ENCODE measurements at regions not wholly inside any gene's neighbourhood (a gene's known extent, or its start where the extent isn't known, plus 50 kb on each side); places are given as distances from the start of the nearest gene placed in this dataset.

GRCh38 chr7:136193940-136194339, 216.8 kb upstream of the MTPN start:
- Histone ChIP-seq H4K8ac (ENCODE audit: extremely low read depth, insufficient read depth, low read length) (no peak overlapping the region), H3K4ac (replicated peaks; ENCODE audit: insufficient read length, low read depth, low read length) (no peak overlapping the region), H3K9ac (replicated peaks in 1 of 4; ENCODE audit: extremely low read depth in 1 of 4, low read depth in 3 of 4, low read length in 3 of 4) (no peak overlapping the region), H4K5ac (ENCODE audit: insufficient read length, low read depth, low read length) (no peak overlapping the region), H4K91ac (replicated peaks; ENCODE audit: insufficient read length, low read length) (no peak overlapping the region), H3K9me3 (ENCODE audit: insufficient read depth in 2 of 2, low read depth in 1 of 2, low read length in 1 of 2) (no peaks in the 10 kb centered on the region), H2AFZ (ENCODE audit: low read length) (no peak overlapping the region), H3K18ac (ENCODE audit: extremely low read depth, low read length) (no peak overlapping the region), H3K79me2 (ENCODE audit: control insufficient read depth in 1 of 2, insufficient read depth in 2 of 2, low read length in 2 of 2) (no peaks in the 10 kb centered on the region), H2BK20ac (ENCODE audit: low read length) (no peak overlapping the region), H2BK12ac (ENCODE audit: low read depth, low read length) (no peak overlapping the region), H3K4me1 (replicated peaks in 1 of 4; ENCODE audit: control insufficient read depth in 3 of 4, insufficient read depth in 4 of 4, low read length in 3 of 4) (no peaks in the 10 kb centered on the region), H3K27me3 (replicated peaks in 1 of 4; ENCODE audit: control insufficient read depth in 3 of 4, extremely low read depth in 1 of 4, insufficient read depth in 3 of 4, low read length in 3 of 4) (no peaks in the 10 kb centered on the region), H3K27ac (ENCODE audit: low read depth, low read length) (no peak overlapping the region), H2BK120ac (replicated peaks; ENCODE audit: low read depth, low read length) (no peak overlapping the region), H3K56ac (replicated peaks; ENCODE audit: insufficient read length, low read depth, low read length) (no peak overlapping the region), H3K4me2 (ENCODE audit: insufficient read depth in 1 of 2, low read depth in 2 of 2, low read length in 2 of 2) (no peak overlapping the region), H2AK5ac (ENCODE audit: low read depth, low read length) (no peak overlapping the region), H2BK5ac (ENCODE audit: low read depth, low read length) (no peak overlapping the region), H3K36me3 (ENCODE audit: control insufficient read depth in 2 of 4, insufficient read depth in 4 of 4, low read length in 3 of 4) (no peaks in the 10 kb centered on the region), H4K20me1 (replicated peaks in 1 of 2; ENCODE audit: control insufficient read depth in 1 of 2, insufficient read depth in 2 of 2, low read length in 2 of 2) (no peaks in the 10 kb centered on the region), H3K23ac (ENCODE audit: insufficient read length) (no peak overlapping the region), H3K23me2 (ENCODE audit: low read depth, low read length) (no peaks in the 10 kb centered on the region), H3K4me3 (ENCODE audit: extremely low read depth in 1 of 4, insufficient read depth in 2 of 4, low read depth in 3 of 4, low read length in 4 of 4) (no peak overlapping the region), H2BK15ac (ENCODE audit: low read length) (no peak overlapping the region), H3K14ac (ENCODE audit: insufficient read length) (no peak overlapping the region), H3K79me1 (ENCODE audit: low read depth, low read length) (no peaks in the 10 kb centered on the region)
- DNase-seq (ENCODE audit: low read depth in 1 of 2, low spot score in 2 of 2) (no peak), FAIRE-seq (no peak)
- 87% methylated on average over 6 of the region's 6 CpGs; no CpG with 5 or more reads in 1 of the 2 experiments for WGBS, 2 experiments (ENCODE audit: extremely low coverage in 1 of 2, insufficient coverage in 1 of 2, insufficient read length in 1 of 2, insufficient replicate concordance in 2 of 2, low coverage in 1 of 2, low lambda C conversion rate in 2 of 2, missing lambda C conversion rate in 1 of 2)
- CTCF ChIA-PET (ENCODE audit: partially characterized antibody): no interaction called here
- POLR2A ChIA-PET (ENCODE audit: partially characterized antibody): no interaction called here
- no peak for TF ChIP-seq RXRA (IDR thresholded peaks at IDR 0.05; ENCODE audit: insufficient read depth, low read depth, low read length)
- no peak for TF ChIP-seq SAP30 (IDR thresholded peaks at IDR 0.05; ENCODE audit: insufficient read depth, insufficient replicate concordance, low read length)
- TF ChIP-seq BACH1 (IDR thresholded peaks at IDR 0.05; ENCODE audit: low read length): no peak
- TF ChIP-seq SRF (IDR thresholded peaks at IDR 0.05; ENCODE audit: low read depth, low read length): no peak
- no peak for TF ChIP-seq MAX (IDR thresholded peaks at IDR 0.05)
- no peak for TF ChIP-seq SIX5 (IDR thresholded peaks at IDR 0.05; ENCODE audit: low read depth, low read length)
- no peak for TF ChIP-seq BRCA1 (IDR thresholded peaks at IDR 0.05; ENCODE audit: low read depth, low read length)
